GM23248 (cell line): ENCODE measurements at regions not wholly inside any gene's neighbourhood (a gene's known extent, or its start where the extent isn't known, plus 50 kb on each side); places are given as distances from the start of the nearest gene placed in this dataset.

Source experiments
- EZH2 ChIP-seq: fragments of 200-600 bp; sonication (generic); IDR thresholded peaks from 2 replicates; pipeline ENCODE4 v1.6.1; 2018; ENCODE audit warnings: antibody characterized with exemption, mild to moderate bottlenecking; ENCODE audit not compliant: insufficient read depth, poor library complexity, severe bottlenecking
- EZH2phosphoT487 ChIP-seq: fragments of 200-600 bp; sonication (generic); IDR thresholded peaks from 2 replicates; pipeline ENCODE4 v1.6.1; 2018; ENCODE audit warnings: antibody characterized with exemption, moderate library complexity, mild to moderate bottlenecking, low read depth; ENCODE audit not compliant: insufficient read depth

DNA sequence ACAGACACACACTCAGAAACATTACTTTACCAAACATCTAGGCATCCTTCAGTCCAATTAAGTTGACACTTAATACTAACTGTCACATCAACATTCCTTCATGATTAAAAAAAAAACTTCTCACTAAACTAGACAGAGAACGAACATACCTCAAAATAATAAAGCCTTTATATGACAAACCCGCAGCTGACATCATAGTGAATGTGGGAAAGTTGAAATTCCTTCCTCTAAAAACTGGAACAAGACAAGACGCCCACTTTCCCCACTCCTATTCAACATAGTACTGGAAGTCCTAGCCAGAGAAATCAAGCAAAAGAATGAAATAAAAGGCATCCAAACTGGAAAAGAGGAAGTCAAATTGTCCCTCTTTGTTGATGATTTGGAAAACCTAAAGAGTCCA lies 96.9 kb upstream of the PPP1R9A start:
- no peak for TF ChIP-seq EZH2
- no peak for TF ChIP-seq EZH2phosphoT487
